D341Med (cell line): ENCODE measurements at regions not wholly inside any gene's neighbourhood (a gene's known extent, or its start where the extent isn't known, plus 50 kb on each side); places are given as distances from the start of the nearest gene placed in this dataset.
"Not testable (repeated sequence)": the region's sequence is repeated elsewhere in the genome, so short reads cannot be mapped to it uniquely, and the experiment has no call there.

ENCODE experiments used
- DNase-seq: peaks from one replicate; pipeline ENCODE4 v3.0.0; 2012; ENCODE audit warnings: low spot score

GRCh38 chr3:106348139-106348690, 479.4 kb upstream of the CBLB start:
- no peak for DNase-seq

- DNase-seq, result no peak
Measured at GRCh38 chr3:106349191-106349881, 480.5 kb upstream of the CBLB start.

DNA sequence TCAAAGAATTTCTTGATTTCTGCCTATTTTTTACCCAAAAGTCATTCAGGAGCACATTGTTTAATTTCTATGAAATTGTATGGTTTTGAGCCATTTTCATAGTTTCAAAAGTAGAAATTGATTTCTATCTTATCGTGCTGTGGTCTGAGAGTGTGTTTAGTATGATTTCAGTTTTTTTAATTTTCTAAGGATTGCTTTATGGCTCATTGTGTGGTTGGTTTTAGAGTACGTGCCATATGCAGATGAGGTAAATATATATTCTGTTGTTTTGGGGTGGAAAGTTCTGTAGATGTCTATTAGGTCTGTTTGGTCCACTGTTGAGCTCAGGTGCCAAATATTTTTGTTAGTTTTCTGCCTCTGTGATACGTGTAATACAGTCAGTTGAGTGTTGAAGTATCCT, 487.1 kb upstream of the CBLB start:
- DNase-seq, result no peak

DNA sequence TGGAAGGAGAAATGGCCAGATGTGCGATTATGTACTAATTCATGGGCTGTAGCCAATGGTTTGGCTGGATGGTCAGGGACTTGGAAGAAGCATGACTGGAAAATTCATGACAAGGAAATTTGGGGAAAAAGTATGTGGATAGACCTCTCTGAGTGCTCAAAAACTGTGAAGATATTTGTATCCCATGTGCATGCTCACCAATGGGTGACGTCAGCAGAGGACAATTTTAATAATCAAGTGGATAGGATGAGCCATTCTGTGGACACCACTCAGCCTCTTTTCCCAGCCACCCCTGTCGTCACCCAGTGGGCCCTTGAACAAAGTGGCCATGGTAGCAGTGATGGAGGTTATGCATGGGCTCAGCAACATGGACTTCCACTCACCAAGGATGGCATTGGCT, 490.9 kb upstream of the CBLB start:
- DNase-seq, result no peak

- DNase-seq, result not testable (repeated sequence)
Measured at GRCh38 chr3:106360901-106361300, 492.1 kb upstream of the CBLB start.

GRCh38 chr3:106364477-106364876, 495.7 kb upstream of the CBLB start:
- DNase-seq, result no peak

DNA sequence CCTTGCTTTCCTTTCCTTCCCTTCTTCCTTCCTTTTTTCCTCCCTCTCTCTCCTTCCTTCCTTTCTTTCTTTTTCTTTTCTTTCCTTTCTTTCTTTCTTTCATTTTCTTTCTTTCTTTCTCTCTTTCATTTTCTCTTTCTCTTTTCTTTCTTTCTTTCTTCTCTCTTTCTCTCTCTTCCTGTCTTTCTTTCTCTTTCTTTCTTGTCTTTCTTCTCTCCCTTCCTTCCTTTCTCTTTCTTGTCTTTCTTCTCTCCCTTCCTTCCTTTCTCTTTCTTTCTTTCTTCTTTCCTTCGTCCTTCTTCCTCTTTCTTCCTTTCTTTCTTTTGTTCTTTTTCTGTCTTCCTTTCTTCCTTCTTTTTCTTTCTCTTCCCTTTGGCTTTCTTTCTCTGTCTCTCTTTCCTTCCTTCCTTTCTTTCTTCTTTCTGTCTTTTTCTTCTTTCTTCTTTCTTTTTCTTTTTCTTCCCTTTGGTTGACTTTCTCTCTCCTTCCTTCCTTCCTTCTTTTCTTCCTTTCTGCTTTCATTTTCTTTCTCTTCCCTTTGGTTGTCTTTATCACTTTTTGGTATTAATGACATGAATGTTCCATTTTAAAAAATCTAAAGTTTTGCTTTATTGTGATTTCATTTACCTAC, 496.4 kb upstream of the CBLB start:
- no peak for DNase-seq

DNA sequence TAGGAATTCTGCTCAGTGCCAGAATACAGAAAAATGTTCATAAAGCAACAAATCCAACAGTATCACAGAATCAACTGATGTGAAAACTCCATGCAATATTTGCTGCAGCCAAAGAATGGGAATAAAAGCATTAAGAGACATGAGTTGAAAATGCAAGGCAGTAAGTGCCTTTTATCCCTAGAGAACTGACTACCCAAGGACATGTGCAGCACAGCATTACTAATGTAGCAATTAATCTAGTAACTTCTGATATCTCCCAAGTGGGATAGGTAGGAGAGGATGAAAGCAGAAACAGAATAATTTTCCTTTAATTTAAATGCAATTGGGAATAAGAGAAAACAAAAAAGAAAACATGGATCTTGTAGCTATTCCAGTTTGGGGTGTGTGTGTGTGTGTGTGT, 497.5 kb upstream of the CBLB start:
- no peak for DNase-seq

GRCh38 chr3:106367496-106367895, 498.7 kb upstream of the CBLB start:
- no peak for DNase-seq

- DNase-seq, result no peak
Measured at GRCh38 chr3:106371221-106371970, 502.6 kb upstream of the CBLB start.

GRCh38 chr3:106371971-106372805, 503.4 kb upstream of the CBLB start:
- DNase-seq, result no peak

DNA sequence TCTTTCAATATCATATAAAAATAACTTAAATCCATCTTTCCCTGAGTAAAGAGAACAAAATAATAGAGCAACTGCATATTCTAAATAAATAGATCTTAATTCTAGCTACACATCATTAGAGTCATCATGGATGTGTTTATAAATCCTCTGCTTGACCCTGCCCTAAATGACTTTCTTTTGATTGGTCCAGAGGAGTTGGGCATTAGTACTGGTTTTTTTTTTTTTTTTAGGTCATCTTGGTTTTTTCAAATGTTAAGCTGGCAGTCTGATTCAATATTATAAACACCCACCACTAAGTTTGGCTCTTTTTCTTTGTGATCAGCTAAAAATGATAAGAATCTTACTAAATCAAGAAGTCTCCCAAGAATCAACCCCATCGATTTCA, 504.0 kb upstream of the CBLB start:
- DNase-seq, result no peak

DNA sequence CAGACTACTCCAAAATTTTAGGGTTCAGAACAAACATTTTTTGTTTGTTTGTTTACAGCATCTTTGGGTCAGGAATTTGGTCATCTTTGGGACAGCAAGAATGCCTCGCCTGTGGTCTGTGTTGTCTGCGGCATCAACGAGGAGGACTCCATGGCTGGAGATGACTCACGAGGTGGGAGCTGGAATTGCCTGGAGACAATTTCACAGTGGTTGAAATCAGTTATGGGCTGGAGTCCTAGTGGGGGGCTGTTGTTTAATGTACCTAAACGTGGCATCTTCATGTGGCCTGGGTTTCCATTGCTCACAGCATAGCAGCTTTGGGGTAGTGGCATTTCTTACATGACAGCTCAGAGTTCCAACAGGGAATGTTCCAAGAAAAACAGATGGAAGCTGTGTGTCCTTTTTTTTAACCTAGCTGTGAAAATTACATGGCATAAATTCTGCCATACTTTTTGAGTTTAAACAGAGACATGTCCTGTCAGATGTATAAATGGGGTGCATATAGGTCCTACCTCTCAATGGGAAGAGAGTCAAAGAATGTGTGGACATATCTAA, 507.3 kb upstream of the CBLB start:
- DNase-seq, result no peak

DNA sequence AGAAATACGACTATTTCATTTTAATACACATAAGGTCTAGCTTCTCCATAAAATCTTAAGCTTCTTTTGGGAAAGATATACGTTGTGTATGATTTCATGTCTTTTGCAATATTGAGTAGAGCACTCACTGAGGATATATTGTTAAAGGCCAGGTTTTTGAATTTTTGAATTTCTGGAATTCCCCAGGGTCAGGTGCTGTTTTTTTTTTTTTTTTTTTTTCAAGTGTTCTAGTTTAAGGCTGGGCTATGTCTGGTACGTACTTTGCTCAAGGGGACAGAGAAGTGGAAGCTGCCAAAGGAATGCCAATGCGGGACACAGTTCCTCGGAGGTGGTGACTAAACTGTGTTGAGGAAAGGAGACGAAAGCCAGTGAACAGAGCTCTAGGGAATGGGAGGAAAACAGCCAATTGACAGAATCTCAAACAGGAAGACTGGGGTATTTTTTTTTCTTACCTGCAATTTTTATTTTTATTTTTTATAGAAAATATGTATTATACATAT, 510.5 kb upstream of the CBLB start:
- DNase-seq, result no peak

DNA sequence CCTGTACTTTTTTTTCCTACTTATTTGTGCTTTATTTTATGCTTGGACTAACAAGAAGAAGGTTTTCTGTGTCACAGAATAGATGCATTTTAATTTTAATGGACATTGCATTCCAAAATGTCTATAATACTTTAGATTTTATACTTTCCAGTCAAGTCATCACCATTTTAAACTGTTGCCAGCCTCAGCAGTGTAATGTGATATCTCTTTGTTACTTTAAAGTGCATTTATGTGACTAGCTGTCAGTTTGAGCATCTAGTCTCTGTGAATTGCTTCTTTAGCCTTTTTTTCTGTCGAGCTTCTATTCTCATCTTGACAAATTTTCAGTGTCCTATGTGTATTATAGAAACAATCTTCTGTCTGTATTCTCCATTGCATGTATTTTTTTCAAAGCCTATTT, 511.4 kb upstream of the CBLB start:
- no peak for DNase-seq

DNA sequence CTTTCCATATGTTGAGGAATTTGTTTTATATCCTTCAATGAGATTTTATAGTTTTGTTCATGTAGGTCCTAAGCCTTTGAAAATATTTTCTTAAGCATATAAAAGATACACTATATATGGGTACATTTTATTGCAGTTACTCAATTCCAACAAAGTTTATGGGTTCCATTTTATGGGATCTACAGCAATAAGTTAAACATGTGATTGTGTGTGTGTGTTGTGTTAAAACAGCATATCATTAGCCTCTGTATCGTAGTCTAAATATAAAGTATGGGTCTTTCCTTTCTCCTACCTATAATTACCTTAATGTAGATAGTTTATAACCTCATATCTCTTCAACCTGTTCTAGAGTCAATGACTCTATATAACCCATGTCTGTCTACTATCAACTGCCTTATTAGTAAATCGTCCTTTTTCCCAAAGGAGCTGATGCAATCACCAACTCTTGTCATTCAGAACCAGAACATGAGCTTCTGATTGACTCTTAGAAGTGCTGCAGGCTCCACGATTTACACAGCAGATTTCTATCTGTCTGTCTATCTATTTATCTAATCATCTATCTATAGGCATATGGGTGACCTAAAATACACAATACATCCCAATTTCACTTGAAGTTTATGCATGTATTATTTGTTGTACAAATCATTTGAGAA, 512.6 kb upstream of the CBLB start:
- no peak for DNase-seq

- DNase-seq, result no peak
Measured at GRCh38 chr3:106381939-106382335, 513.1 kb upstream of the CBLB start.

GRCh38 chr3:106386050-106386449, 517.2 kb upstream of the CBLB start:
- no peak for DNase-seq

DNA sequence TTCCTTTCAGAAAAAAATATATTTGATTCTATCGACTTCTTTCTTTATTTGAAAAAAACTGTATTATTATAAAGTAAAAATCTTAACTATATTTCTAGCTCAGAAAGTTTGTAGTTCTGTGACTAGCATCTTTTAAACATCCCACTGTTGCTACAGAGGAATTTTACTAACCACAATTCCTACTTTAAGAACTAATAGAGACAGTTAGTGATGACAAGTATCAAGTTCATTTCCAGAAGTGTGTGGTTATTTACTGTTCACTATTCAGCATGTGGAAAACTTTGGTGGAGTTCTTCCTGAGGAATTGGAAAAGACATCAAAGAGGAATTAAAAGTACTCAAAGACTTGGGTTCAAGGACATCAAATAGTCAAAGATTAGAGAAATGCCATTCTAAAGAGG, 524.1 kb upstream of the CBLB start:
- no peak for DNase-seq

DNA sequence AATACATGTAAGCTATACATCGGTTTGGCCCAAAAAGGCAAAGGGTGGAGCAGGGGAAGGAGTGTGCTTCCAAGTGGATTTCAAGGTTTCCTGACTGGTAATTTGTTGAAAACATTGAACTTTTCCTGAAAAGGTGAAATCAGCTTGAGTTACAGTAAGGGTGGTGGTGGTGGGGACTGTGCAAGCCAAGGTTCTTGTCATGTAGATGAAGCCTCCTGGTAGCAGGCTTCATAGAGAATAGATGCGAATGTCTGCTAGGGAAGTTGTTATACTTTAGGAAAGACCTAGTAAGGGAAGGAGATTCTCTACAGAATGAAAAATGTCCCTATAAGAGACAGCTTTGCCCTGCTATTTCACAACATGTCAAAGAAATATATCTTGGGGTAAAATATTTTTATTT, 528.2 kb upstream of the CBLB start:
- no peak for DNase-seq
